HG03060 (cell line): ENCODE measurements at regions not wholly inside any gene's neighbourhood (a gene's known extent, or its start where the extent isn't known, plus 50 kb on each side); places are given as distances from the start of the nearest gene placed in this dataset.
"Not testable (repeated sequence)": the region's sequence is repeated elsewhere in the genome, so short reads cannot be mapped to it uniquely, and the experiment has no call there.

Experiments
- ATAC-seq: cut with Tn5 transposase; IDR thresholded peaks from one replicate; pipeline ENCODE4 v1.9.1; 2021; ENCODE audit warnings: low read depth, moderate number of reproducible peaks; ENCODE audit not compliant: unreplicated experiment

GRCh38 chr11:91563176-91563575 lies 661.4 kb upstream of the FAT3 start:
- ATAC-seq, result no peak

- no peak for ATAC-seq
Observed at GRCh38 chr11:91560434-91560833, 664.2 kb upstream of the FAT3 start.

GRCh38 chr11:91538065-91538464 lies 686.6 kb upstream of the FAT3 start:
- ATAC-seq, result no peak

GRCh38 chr11:91536366-91536765 lies 688.3 kb upstream of the FAT3 start:
- no peak for ATAC-seq

- no peak for ATAC-seq
Observed at GRCh38 chr11:91528965-91529364, 695.7 kb upstream of the FAT3 start.

- ATAC-seq, result no peak
Observed at GRCh38 chr11:91527380-91528030, 697.1 kb upstream of the FAT3 start.

- no peak for ATAC-seq
Observed at GRCh38 chr11:91513734-91514133, 710.9 kb upstream of the FAT3 start.

GRCh38 chr11:91497847-91498246 lies 726.8 kb upstream of the FAT3 start:
- ATAC-seq, result no peak

GRCh38 chr11:91495837-91496236 lies 728.8 kb upstream of the FAT3 start:
- no peak for ATAC-seq

- no peak for ATAC-seq
Observed at GRCh38 chr11:91489989-91490388, 734.6 kb upstream of the FAT3 start.

- not testable (repeated sequence) for ATAC-seq
Observed at GRCh38 chr11:91483956-91484355, 740.7 kb upstream of the FAT3 start.

- not testable (repeated sequence) for ATAC-seq
Observed at GRCh38 chr11:91481875-91482274, 742.7 kb upstream of the FAT3 start.

- ATAC-seq, result no peak
Observed at GRCh38 chr11:91470656-91471055, 754.0 kb upstream of the FAT3 start.

- no peak for ATAC-seq
Observed at GRCh38 chr11:91459840-91460239, 764.8 kb upstream of the FAT3 start.

GRCh38 chr11:91446267-91446666 lies 778.4 kb upstream of the FAT3 start:
- ATAC-seq, result no peak

GRCh38 chr11:91435694-91436395 lies 788.8 kb upstream of the FAT3 start:
- ATAC-seq, result no peak

- no peak for ATAC-seq
Observed at GRCh38 chr11:91433284-91434010, 791.2 kb upstream of the FAT3 start.

GRCh38 chr11:91421641-91422040 lies 803.0 kb upstream of the FAT3 start:
- ATAC-seq, result no peak

GRCh38 chr11:91407842-91408241 lies 816.8 kb upstream of the FAT3 start:
- no peak for ATAC-seq

- ATAC-seq, result no peak
Observed at GRCh38 chr11:91406009-91406408, 818.6 kb upstream of the FAT3 start.

- ATAC-seq, result no peak
Observed at GRCh38 chr11:91404344-91404743, 820.3 kb upstream of the FAT3 start.

- ATAC-seq, result no peak
Observed at GRCh38 chr11:91397134-91397468, 827.5 kb upstream of the FAT3 start.
